Keratinocyte (primary cell): ENCODE measurements at regions not wholly inside any gene's neighbourhood (a gene's known extent, or its start where the extent isn't known, plus 50 kb on each side); places are given as distances from the start of the nearest gene placed in this dataset.

ENCODE experiments used
- DNase-seq: peaks from one replicate; pipeline ENCODE4 v3.0.0-alpha.2; 2011; ENCODE audit warnings: low read depth, missing footprints, low spot score
- FAIRE-seq: peaks from 2 replicates; lab custom pipeline; 2011; peaks lifted over from hg19 to GRCh38; lab: Jason Lieb, UNC
- H2AFZ ChIP-seq: 2 replicates; pipeline ENCODE4 v1.6.0; 2012; ENCODE audit warnings: low read length, control low read depth, inconsistent platforms; ENCODE audit not compliant: control insufficient read depth
- H3K27ac ChIP-seq: 2 replicates; pipeline ENCODE4 v1.5.1; 2011; ENCODE audit warnings: low read length; ENCODE audit not compliant: control insufficient read depth, insufficient read depth
- H3K27me3 ChIP-seq: 3 replicates; pipeline ENCODE4 v1.6.0; 2011; ENCODE audit warnings: low read length; ENCODE audit not compliant: control insufficient read depth, insufficient read depth; ENCODE audit errors: extremely low read depth
- H3K36me3 ChIP-seq, 2 experiments: 2 replicates in 1 of 2; 3 replicates in 1 of 2; pipeline ENCODE4 v1.5.1; 2011; ENCODE audit warnings: low read length in 2 of 2, mild to moderate bottlenecking in 1 of 2; ENCODE audit not compliant: control insufficient read depth in 2 of 2, insufficient read depth in 2 of 2; ENCODE audit errors: extremely low read depth in 1 of 2
- H3K4me1 ChIP-seq: 3 replicates; pipeline ENCODE4 v1.5.1; 2011; ENCODE audit warnings: low read length; ENCODE audit not compliant: control insufficient read depth, insufficient read depth; ENCODE audit errors: extremely low read depth
- H3K4me2 ChIP-seq: 3 replicates; pipeline ENCODE4 v1.6.0; 2011; ENCODE audit warnings: low read depth, low read length; ENCODE audit not compliant: control insufficient read depth, insufficient read depth; ENCODE audit errors: extremely low read depth
- H3K4me3 ChIP-seq, 3 experiments: fragments of 200-600 bp in 1 of 3; sonication (generic) in 1 of 3; 2 replicates in 2 of 3; 3 replicates in 1 of 3; pipeline ENCODE4 v1.5.1; 2011 to 2016; ENCODE audit warnings: low read length in 3 of 3, mild to moderate bottlenecking in 3 of 3, control low read depth in 2 of 3, inconsistent platforms in 1 of 3, low read depth in 1 of 3, mixed read lengths in 1 of 3, mixed run types in 1 of 3, moderate library complexity in 1 of 3; ENCODE audit not compliant: control insufficient read depth in 2 of 3, insufficient read depth in 2 of 3; ENCODE audit errors: extremely low read depth in 1 of 3
- H3K79me2 ChIP-seq: 2 replicates; pipeline ENCODE4 v1.6.0; 2012; ENCODE audit warnings: low read length; ENCODE audit not compliant: control insufficient read depth, insufficient read depth
- H3K9ac ChIP-seq: 3 replicates; pipeline ENCODE4 v1.6.0; 2011; ENCODE audit warnings: low read length; ENCODE audit not compliant: control insufficient read depth, insufficient read depth; ENCODE audit errors: extremely low read depth
- H3K9me1 ChIP-seq: 3 replicates; pipeline ENCODE4 v1.6.0; 2011; ENCODE audit warnings: low read length; ENCODE audit not compliant: control insufficient read depth, insufficient read depth; ENCODE audit errors: extremely low read depth
- H3K9me3 ChIP-seq: 2 replicates; pipeline ENCODE4 v1.5.1; 2012; ENCODE audit warnings: low read depth, low read length; ENCODE audit not compliant: control insufficient read depth
- H4K20me1 ChIP-seq: 3 replicates; pipeline ENCODE4 v1.6.0; 2011; ENCODE audit warnings: low read length; ENCODE audit not compliant: control insufficient read depth, insufficient read depth; ENCODE audit errors: extremely low read depth
- EZH2 ChIP-seq: IDR thresholded peaks from one replicate; pipeline ENCODE4 v1.6.1; 2012; ENCODE audit warnings: inconsistent platforms, mild to moderate bottlenecking, low read length, moderate library complexity
- dilution Hi-C: fragments of 300-500 bp; cut with MboI; formaldehyde crosslinking; loops from one replicate; pipeline ENCODE4 v1.7.0; 2020; ENCODE audit warnings: low sequenced_read_pairs; ENCODE audit not compliant: extremely low pct_ligation_motif_present
- TF ChIP-seq, protein P1 (sequence below), 3 experiments: IDR thresholded peaks in 1 of 3; conservative IDR thresholded peaks in 1 of 3; optimal IDR thresholded peaks in 1 of 3; 2 replicates in 2 of 3; 3 replicates in 1 of 3; pipeline versions ENCODE3 to v1.5.1; 2011; ENCODE audit warnings: low read length in 3 of 3, mild to moderate bottlenecking in 3 of 3, moderate library complexity in 2 of 3, control low read depth in 1 of 3, inconsistent platforms in 1 of 3; ENCODE audit not compliant: insufficient read depth in 2 of 3; ENCODE audit errors: extremely low read depth in 1 of 3

DNA sequence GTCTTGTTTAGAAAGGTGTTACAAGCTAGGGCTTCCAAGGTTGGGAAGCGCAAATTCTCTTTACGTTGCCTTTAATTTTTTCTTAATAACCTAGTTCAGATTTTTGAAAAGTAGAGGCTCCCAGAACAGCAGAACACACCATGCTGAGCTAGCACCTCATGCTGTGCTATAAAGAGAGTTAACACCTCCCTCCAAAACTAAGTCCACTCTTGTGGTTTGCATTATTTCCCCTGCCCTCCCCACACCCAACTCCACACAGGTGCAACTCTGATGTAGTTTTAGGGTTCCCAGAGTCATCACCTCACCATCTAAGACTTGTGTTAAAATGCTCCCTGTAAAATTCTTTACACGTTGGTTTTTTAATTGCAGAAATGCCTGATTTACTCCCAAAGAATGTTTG, 459.4 kb upstream of the JARID2 start:
- DNase-seq (no peak), FAIRE-seq (no peak)
- H2AFZ ChIP-seq, result no peak overlapping the region
- no peaks in the 10 kb centered on the region for H3K79me2 ChIP-seq
- H4K20me1 ChIP-seq, result no peaks in the 10 kb centered on the region
- H3K4me3 ChIP-seq, result no peak overlapping the region
- no peaks in the 10 kb centered on the region for H3K27me3 ChIP-seq
- H3K9me1 ChIP-seq, result no peaks in the 10 kb centered on the region
- H3K9ac ChIP-seq, result no peak overlapping the region
- H3K27ac ChIP-seq, result no peak overlapping the region
- H3K4me2 ChIP-seq, result no peak overlapping the region
- H3K4me1 ChIP-seq, result peaks cover 10% of the 10 kb centered on the region
- TF ChIP-seq, protein P1, sequence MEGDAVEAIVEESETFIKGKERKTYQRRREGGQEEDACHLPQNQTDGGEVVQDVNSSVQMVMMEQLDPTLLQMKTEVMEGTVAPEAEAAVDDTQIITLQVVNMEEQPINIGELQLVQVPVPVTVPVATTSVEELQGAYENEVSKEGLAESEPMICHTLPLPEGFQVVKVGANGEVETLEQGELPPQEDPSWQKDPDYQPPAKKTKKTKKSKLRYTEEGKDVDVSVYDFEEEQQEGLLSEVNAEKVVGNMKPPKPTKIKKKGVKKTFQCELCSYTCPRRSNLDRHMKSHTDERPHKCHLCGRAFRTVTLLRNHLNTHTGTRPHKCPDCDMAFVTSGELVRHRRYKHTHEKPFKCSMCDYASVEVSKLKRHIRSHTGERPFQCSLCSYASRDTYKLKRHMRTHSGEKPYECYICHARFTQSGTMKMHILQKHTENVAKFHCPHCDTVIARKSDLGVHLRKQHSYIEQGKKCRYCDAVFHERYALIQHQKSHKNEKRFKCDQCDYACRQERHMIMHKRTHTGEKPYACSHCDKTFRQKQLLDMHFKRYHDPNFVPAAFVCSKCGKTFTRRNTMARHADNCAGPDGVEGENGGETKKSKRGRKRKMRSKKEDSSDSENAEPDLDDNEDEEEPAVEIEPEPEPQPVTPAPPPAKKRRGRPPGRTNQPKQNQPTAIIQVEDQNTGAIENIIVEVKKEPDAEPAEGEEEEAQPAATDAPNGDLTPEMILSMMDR (optimal IDR thresholded peaks at IDR 0.05 in 1 of 3, IDR thresholded peaks at IDR 0.05 in 1 of 3, conservative IDR thresholded peaks at IDR 0.05 in 1 of 3; ENCODE audit: extremely low read depth in 1 of 3, insufficient read depth in 2 of 3, low read length in 3 of 3), result no peak
- TF ChIP-seq EZH2, result no peak
- dilution Hi-C loops, result no loop called here
- no peaks in the 10 kb centered on the region for H3K9me3 ChIP-seq
- H3K36me3 ChIP-seq, result no peaks in the 10 kb centered on the region

- no peak overlapping the region for H3K9ac ChIP-seq
- no peak for FAIRE-seq
- H2AFZ ChIP-seq, result no peak overlapping the region
- no peak for DNase-seq
- TF ChIP-seq, protein P1 (optimal IDR thresholded peaks at IDR 0.05 in 1 of 3, IDR thresholded peaks at IDR 0.05 in 1 of 3, conservative IDR thresholded peaks at IDR 0.05 in 1 of 3; ENCODE audit: extremely low read depth in 1 of 3, insufficient read depth in 2 of 3, low read length in 3 of 3), result no peak
- no peak for TF ChIP-seq EZH2
- no peak overlapping the region for H3K4me3 ChIP-seq
- no peak overlapping the region for H3K27ac ChIP-seq
- H3K79me2 ChIP-seq, result no peaks in the 10 kb centered on the region
- H3K4me1 ChIP-seq, result peaks cover 10% of the 10 kb centered on the region
- no peaks in the 10 kb centered on the region for H3K9me1 ChIP-seq
- no peaks in the 10 kb centered on the region for H3K9me3 ChIP-seq
- dilution Hi-C loops, result no loop called here
- H3K4me2 ChIP-seq, result no peak overlapping the region
- no peaks in the 10 kb centered on the region for H4K20me1 ChIP-seq
- no peaks in the 10 kb centered on the region for H3K36me3 ChIP-seq
- H3K27me3 ChIP-seq, result no peaks in the 10 kb centered on the region
Observed at GRCh38 chr6:14787250-14787649, 458.6 kb upstream of the JARID2 start.
